H9 (cell line): ENCODE measurements at regions not wholly inside any gene's neighbourhood (a gene's known extent, or its start where the extent isn't known, plus 50 kb on each side); places are given as distances from the start of the nearest gene placed in this dataset.

Source experiments
- DNase-seq: peaks from one replicate; pipeline ENCODE4 v3.0.0-alpha.2; 2017
- H2AFZ ChIP-seq: one replicate; pipeline ENCODE4 v1.6.1; 2013; ENCODE audit warnings: mild to moderate bottlenecking, low read length, control low read depth, moderate library complexity
- H2AK5ac ChIP-seq: 2 replicates; pipeline ENCODE4 v1.6.1; 2013; ENCODE audit warnings: low read length, control low read depth, mixed read lengths; ENCODE audit not compliant: insufficient read length
- H2BK120ac ChIP-seq: one replicate; pipeline ENCODE4 v1.6.1; 2013; ENCODE audit warnings: low read depth, mild to moderate bottlenecking, low read length, control low read depth, inconsistent platforms; ENCODE audit not compliant: poor library complexity, severe bottlenecking
- H2BK12ac ChIP-seq: 2 replicates; pipeline ENCODE4 v1.6.1; 2013; ENCODE audit warnings: low read length, control low read depth, mixed read lengths, low read depth; ENCODE audit not compliant: insufficient read length
- H2BK15ac ChIP-seq: 2 replicates; pipeline ENCODE4 v1.6.1; 2013; ENCODE audit warnings: low read depth, low read length, control low read depth
- H2BK20ac ChIP-seq: one replicate; pipeline ENCODE4 v1.6.1; 2013; ENCODE audit warnings: low read depth, mild to moderate bottlenecking, low read length, control low read depth, inconsistent platforms; ENCODE audit not compliant: poor library complexity, severe bottlenecking
- H2BK5ac ChIP-seq: 2 replicates; pipeline ENCODE4 v1.6.1; 2013; ENCODE audit warnings: low read length, control low read depth, mixed read lengths; ENCODE audit not compliant: insufficient read length
- H3K14ac ChIP-seq: 2 replicates; pipeline ENCODE4 v1.6.1; 2013; ENCODE audit warnings: low read length, control low read depth; ENCODE audit not compliant: insufficient read depth
- H3K18ac ChIP-seq: 2 replicates; pipeline ENCODE4 v1.6.1; 2013; ENCODE audit warnings: low read depth, mild to moderate bottlenecking, mixed read lengths, low read length, control low read depth; ENCODE audit not compliant: insufficient read length
- H3K23ac ChIP-seq: 2 replicates; pipeline ENCODE4 v1.6.1; 2013; ENCODE audit warnings: low read length, control low read depth, mixed read lengths, low read depth; ENCODE audit not compliant: insufficient read length
- H3K23me2 ChIP-seq: 2 replicates; pipeline ENCODE4 v1.6.1; 2013; ENCODE audit warnings: low read depth, mild to moderate bottlenecking, mixed read lengths, low read length, control low read depth; ENCODE audit not compliant: insufficient read length, poor library complexity, severe bottlenecking
- H3K27ac ChIP-seq: 2 replicates; pipeline ENCODE4 v1.5.1; 2013; ENCODE audit warnings: low read length, control low read depth, mixed read lengths, low read depth; ENCODE audit not compliant: insufficient read length
- H3K27me3 ChIP-seq: 2 replicates; pipeline ENCODE4 v1.6.1; 2013; ENCODE audit warnings: low read length, control low read depth, inconsistent platforms; ENCODE audit not compliant: insufficient read depth
- H3K4ac ChIP-seq: 2 replicates; pipeline ENCODE4 v1.6.1; 2013; ENCODE audit warnings: low read depth, mild to moderate bottlenecking, control low read depth, inconsistent platforms, low read length, moderate library complexity
- H3K4me1 ChIP-seq: 2 replicates; pipeline ENCODE4 v1.6.1; 2013; ENCODE audit warnings: low read length, control low read depth, inconsistent platforms; ENCODE audit not compliant: insufficient read depth
- H3K4me2 ChIP-seq: 2 replicates; pipeline ENCODE4 v1.6.1; 2013; ENCODE audit warnings: low read length, control low read depth, mixed read lengths; ENCODE audit not compliant: insufficient read length, insufficient read depth
- H3K56ac ChIP-seq: 2 replicates; pipeline ENCODE4 v1.6.1; 2013; ENCODE audit warnings: low read depth, mild to moderate bottlenecking, mixed read lengths, low read length, control low read depth; ENCODE audit not compliant: insufficient read length
- H3K79me1 ChIP-seq: 2 replicates; pipeline ENCODE4 v1.6.1; 2013; ENCODE audit warnings: low read depth, mild to moderate bottlenecking, moderate library complexity, low read length, control low read depth, inconsistent platforms; ENCODE audit not compliant: insufficient read depth, poor library complexity, severe bottlenecking
- H3K79me2 ChIP-seq: 2 replicates; pipeline ENCODE4 v1.6.1; 2013; ENCODE audit warnings: low read length, control low read depth, inconsistent platforms; ENCODE audit not compliant: insufficient read depth
- H3K9ac ChIP-seq: 2 replicates; pipeline ENCODE4 v1.6.1; 2013; ENCODE audit warnings: low read length, control low read depth, mixed read lengths; ENCODE audit not compliant: insufficient read length; ENCODE audit errors: extremely low read depth
- H3K9me3 ChIP-seq: one replicate; pipeline ENCODE4 v1.6.1; 2013; ENCODE audit warnings: low read depth, low read length, inconsistent platforms; ENCODE audit not compliant: control insufficient read depth
- H3T11ph ChIP-seq: one replicate; pipeline ENCODE4 v1.6.1; 2013; ENCODE audit warnings: mild to moderate bottlenecking, low read length, control low read depth, inconsistent platforms
- H4K20me1 ChIP-seq: one replicate; pipeline ENCODE4 v1.6.1; 2013; ENCODE audit not compliant: control insufficient read depth, insufficient read length, insufficient read depth
- H4K5ac ChIP-seq: 2 replicates; pipeline ENCODE4 v1.6.1; 2013; ENCODE audit warnings: low read depth, mild to moderate bottlenecking, mixed read lengths, low read length, control low read depth; ENCODE audit not compliant: insufficient read length
- H4K8ac ChIP-seq: replicated peaks from 2 replicates; pipeline ENCODE4 v1.6.1; 2013; ENCODE audit warnings: low read length, control low read depth, mixed read lengths, low read depth; ENCODE audit not compliant: insufficient read length
- H4K91ac ChIP-seq: 2 replicates; pipeline ENCODE4 v1.6.1; 2013; ENCODE audit warnings: low read depth, mild to moderate bottlenecking, moderate library complexity, mixed read lengths, low read length, control low read depth; ENCODE audit not compliant: insufficient read length
- H3K27ac Mint-ChIP-seq, 3 experiments: 2 replicates in 2 of 3; 3 replicates in 1 of 3; pipeline ENCODE4 v1.8.0; 2020 to 2021; ENCODE audit warnings: mixed read lengths in 3 of 3, mild to moderate bottlenecking in 1 of 3, moderate library complexity in 1 of 3
- H3K27me3 Mint-ChIP-seq: 2 replicates; pipeline ENCODE4 v1.8.0; 2021; ENCODE audit warnings: low read depth, mild to moderate bottlenecking, moderate library complexity, mixed read lengths
- H3K36me3 Mint-ChIP-seq, 3 experiments: 2 replicates in 2 of 3; 3 replicates in 1 of 3; pipeline ENCODE4 v1.8.0; 2020 to 2021; ENCODE audit warnings: low read depth in 3 of 3, mixed read lengths in 3 of 3; ENCODE audit not compliant: insufficient read depth in 1 of 3
- H3K4me1 Mint-ChIP-seq, 2 experiments: 2 replicates each; pipeline ENCODE4 v1.8.0; 2020; ENCODE audit warnings: mixed read lengths in 2 of 2
- H3K4me3 Mint-ChIP-seq, 2 experiments: 2 replicates in 1 of 2; 3 replicates in 1 of 2; pipeline ENCODE4 v1.8.0; 2020 to 2021; ENCODE audit warnings: mild to moderate bottlenecking in 2 of 2, mixed read lengths in 2 of 2, moderate library complexity in 1 of 2
- H3K9me3 Mint-ChIP-seq, 2 experiments: 2 replicates in 1 of 2; 3 replicates in 1 of 2; pipeline ENCODE4 v1.8.0; 2020; ENCODE audit warnings: mild to moderate bottlenecking in 2 of 2, mixed read lengths in 2 of 2, moderate library complexity in 1 of 2
- WGBS: extraction: QIAGEN DNeasy Blood & Tissue Kit; methylation state at CpG from one replicate; pipeline ENCODE4 v1.1.7; 2013; ENCODE audit warnings: missing lambda C conversion rate, low lambda C conversion rate, mixed read lengths; ENCODE audit not compliant: insufficient read length; ENCODE audit errors: extremely low coverage; 5-methylcytosine and 5-hydroxymethylcytosine counted together
- TF ChIP-seq, protein P1 (sequence below): fragments of 200-600 bp; sonication (generic); conservative IDR thresholded peaks from 3 replicates; pipeline ENCODE4 v1.8.0; 2021; ENCODE audit warnings: antibody characterized with exemption, mild to moderate bottlenecking

- Histone ChIP-seq H3K23ac (no peak overlapping the region), H4K8ac (no peak overlapping the region), H3K4me1 (no peaks in the 10 kb centered on the region), H4K20me1 (no peaks in the 10 kb centered on the region), H3K79me2 (peaks cover 2% of the 10 kb centered on the region; the same call in 1 of the 2 replicates), H3K79me1 (peaks cover 8% of the 10 kb centered on the region), H3K4ac (no peak overlapping the region), H2BK5ac (no peak overlapping the region), H3K9me3 (no peaks in the 10 kb centered on the region), H2BK12ac (no peak overlapping the region), H2AK5ac (no peak overlapping the region), H3K14ac (no peak overlapping the region), H3K27me3 (no peaks in the 10 kb centered on the region), H3K9ac (no peak overlapping the region), H2BK120ac (no peak overlapping the region), H3K23me2 (no peaks in the 10 kb centered on the region), H3K56ac (no peak overlapping the region), H2BK20ac (no peak overlapping the region), H3K18ac (no peak overlapping the region), H2BK15ac (no peak overlapping the region), H2AFZ (no peak overlapping the region), H3T11ph (no peak overlapping the region), H3K27ac (no peak overlapping the region), H4K91ac (no peak overlapping the region), H4K5ac (no peak overlapping the region), H3K4me2 (no peak overlapping the region)
- no peaks in the 10 kb centered on the region; the same call in 1 of the 2 replicates for H3K27me3 Mint-ChIP-seq
- no peak overlapping the region for H3K27ac Mint-ChIP-seq
- H3K4me1 Mint-ChIP-seq, result peaks cover 9 to 15% of the 10 kb centered on the region in 2 experiments
- H3K4me3 Mint-ChIP-seq, result no peak overlapping the region
- no peak for DNase-seq
- WGBS, result 100% methylated on average over 2 of the region's 4 CpGs
- peaks cover 7 to 9% of the 10 kb centered on the region in 2 experiments for H3K9me3 Mint-ChIP-seq
- peaks cover 3 to 13% (median 13%) of the 10 kb centered on the region in 3 experiments; a peak in 6 of 7 replicates for H3K36me3 Mint-ChIP-seq
- TF ChIP-seq, protein P1, sequence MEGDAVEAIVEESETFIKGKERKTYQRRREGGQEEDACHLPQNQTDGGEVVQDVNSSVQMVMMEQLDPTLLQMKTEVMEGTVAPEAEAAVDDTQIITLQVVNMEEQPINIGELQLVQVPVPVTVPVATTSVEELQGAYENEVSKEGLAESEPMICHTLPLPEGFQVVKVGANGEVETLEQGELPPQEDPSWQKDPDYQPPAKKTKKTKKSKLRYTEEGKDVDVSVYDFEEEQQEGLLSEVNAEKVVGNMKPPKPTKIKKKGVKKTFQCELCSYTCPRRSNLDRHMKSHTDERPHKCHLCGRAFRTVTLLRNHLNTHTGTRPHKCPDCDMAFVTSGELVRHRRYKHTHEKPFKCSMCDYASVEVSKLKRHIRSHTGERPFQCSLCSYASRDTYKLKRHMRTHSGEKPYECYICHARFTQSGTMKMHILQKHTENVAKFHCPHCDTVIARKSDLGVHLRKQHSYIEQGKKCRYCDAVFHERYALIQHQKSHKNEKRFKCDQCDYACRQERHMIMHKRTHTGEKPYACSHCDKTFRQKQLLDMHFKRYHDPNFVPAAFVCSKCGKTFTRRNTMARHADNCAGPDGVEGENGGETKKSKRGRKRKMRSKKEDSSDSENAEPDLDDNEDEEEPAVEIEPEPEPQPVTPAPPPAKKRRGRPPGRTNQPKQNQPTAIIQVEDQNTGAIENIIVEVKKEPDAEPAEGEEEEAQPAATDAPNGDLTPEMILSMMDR, result no peak
Observed at GRCh38 chr9:515665-516064, 301.0 kb downstream of the DOCK8 start.
